Sigmoid colon (tissue), 6 donors: ENCODE measurements at regions not wholly inside any gene's neighbourhood (a gene's known extent, or its start where the extent isn't known, plus 50 kb on each side); places are given as distances from the start of the nearest gene placed in this dataset.

Source experiments
- DNase-seq: peaks from one replicate; pipeline ENCODE4 v3.0.0-alpha.2; 2019
- H3K27ac ChIP-seq, 4 donors: fragments of 200-600 bp; sonication (generic); one replicate each; pipeline ENCODE4 v1.5.1; 2016 to 2019; ENCODE audit warnings: mild to moderate bottlenecking in 1 of 4
- H3K27me3 ChIP-seq, 3 donors: fragments of 200-600 bp; sonication (generic); one replicate each; pipeline ENCODE4 v1.5.1; 2019; ENCODE audit warnings: mild to moderate bottlenecking in 1 of 3
- H3K36me3 ChIP-seq, 4 donors: fragments of 200-600 bp; sonication (generic); one replicate each; pipeline ENCODE4 v1.5.1; 2016 to 2019
- H3K4me1 ChIP-seq, 4 donors: fragments of 200-600 bp; sonication (generic); one replicate each; pipeline ENCODE4 v1.5.1; 2017 to 2019
- H3K4me3 ChIP-seq, 4 donors: fragments of 200-600 bp; sonication (generic); one replicate each; pipeline ENCODE4 v1.5.1; 2017 to 2019; ENCODE audit warnings: mild to moderate bottlenecking in 2 of 4, moderate library complexity in 1 of 4
- H3K9me3 ChIP-seq, 4 donors: fragments of 200-600 bp in 3 of 4; sonication (generic) in 3 of 4; one replicate each; pipeline versions ENCODE4 v1.5.1 to v1.6.1; 2013 to 2019
- CTCF ChIP-seq, 4 experiments: fragments of 450-650 bp in 3 of 4; fragments of 200-600 bp in 1 of 4; IDR thresholded peaks; one replicate each; pipeline ENCODE4 v1.5.1; 2016 to 2019; ENCODE audit warnings: antibody characterized with exemption in 4 of 4, mild to moderate bottlenecking in 3 of 4, moderate library complexity in 2 of 4
- EP300 ChIP-seq, 4 donors: sonication (generic); formaldehyde crosslinking; IDR thresholded peaks; one replicate each; pipeline ENCODE4 v1.6.1; 2017; ENCODE audit warnings: antibody characterized with exemption in 4 of 4
- POLR2A ChIP-seq, 2 donors: fragments of 450-650 bp; IDR thresholded peaks; one replicate each; pipeline ENCODE4 v1.6.1; 2016; ENCODE audit warnings: antibody characterized with exemption in 2 of 2, mild to moderate bottlenecking in 2 of 2, moderate library complexity in 2 of 2
- POLR2AphosphoS5 ChIP-seq, 4 donors: sonication (generic); formaldehyde crosslinking; IDR thresholded peaks; one replicate each; pipeline ENCODE4 v1.6.1; 2017; ENCODE audit warnings: antibody characterized with exemption in 4 of 4
- WGBS, 2 donors: extraction: QIAGEN DNeasy Blood & Tissue Kit; methylation state at CpG; one replicate each; pipeline ENCODE4 v1.1.7; 2013; 5-methylcytosine and 5-hydroxymethylcytosine counted together
- intact Hi-C: fragments of 100-400 bp; cut with DNase I; formaldehyde crosslinking; loops from one replicate; pipeline ENCODE4 v1.15.1; 2023
- donor health status: healthy with polysubstance abuse.
- donor health status: healthy.

- no peak overlapping the region for H3K27ac ChIP-seq
- H3K4me3 ChIP-seq, result no peak overlapping the region
- WGBS, 2 donors, result 94 to 95% methylated on average over 2 of the region's 2 CpGs
- H3K9me3 ChIP-seq, result no peaks in the 10 kb centered on the region
- no peak for DNase-seq
- no peaks in the 10 kb centered on the region for H3K4me1 ChIP-seq
- H3K27me3 ChIP-seq, result no peaks in the 10 kb centered on the region
- intact Hi-C loops, result no loop called here
- TF ChIP-seq EP300 (IDR thresholded peaks at IDR 0.05) (no peak), POLR2A (IDR thresholded peaks at IDR 0.05) (no peak), POLR2AphosphoS5 (IDR thresholded peaks at IDR 0.05) (no peak), CTCF (IDR thresholded peaks at IDR 0.05) (no peak)
- no peaks in the 10 kb centered on the region for H3K36me3 ChIP-seq
These were observed 522.4 kb upstream of the IGFBP7 start for GRCh38 chr4:57632564-57632963.

- whole genome bisulfite sequencing, 2 donors, result 85 to 93% methylated on average over 4 of the region's 4 CpGs
- Histone ChIP-seq H3K9me3 (no peaks in the 10 kb centered on the region), H3K27ac (no peak overlapping the region), H3K27me3 (no peaks in the 10 kb centered on the region), H3K4me3 (no peak overlapping the region), H3K4me1 (no peaks in the 10 kb centered on the region), H3K36me3 (no peaks in the 10 kb centered on the region)
- no peak for TF ChIP-seq EP300 (IDR thresholded peaks at IDR 0.05)
- no peak for TF ChIP-seq POLR2A (IDR thresholded peaks at IDR 0.05)
- no peak for TF ChIP-seq POLR2AphosphoS5 (IDR thresholded peaks at IDR 0.05)
- TF ChIP-seq CTCF (IDR thresholded peaks at IDR 0.05), result no peak
- intact Hi-C loops, result no loop called here
- DNase-seq, result no peak
These were observed 521.0 kb upstream of the IGFBP7 start for GRCh38 chr4:57631147-57631546.

DNA sequence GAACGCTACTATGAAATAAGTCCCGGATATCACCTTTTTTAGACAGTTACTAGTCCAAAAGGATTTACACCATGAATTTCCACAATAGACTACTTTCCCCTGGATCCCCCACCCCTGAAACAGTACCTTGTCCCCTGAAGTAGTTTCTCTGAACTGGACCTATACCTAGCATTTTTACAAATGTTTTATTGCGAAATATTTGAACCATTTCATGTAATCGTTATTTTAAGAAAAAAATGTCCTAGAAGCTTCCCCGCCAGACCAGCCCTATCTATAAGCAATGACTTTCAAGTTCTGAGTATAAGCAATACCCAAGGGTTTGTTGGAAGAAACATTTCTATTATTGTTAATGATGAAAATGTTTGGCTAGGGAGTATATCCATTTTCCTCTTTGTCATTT, 517.8 kb upstream of the IGFBP7 start:
- TF ChIP-seq POLR2AphosphoS5 (IDR thresholded peaks at IDR 0.05) (no peak), POLR2A (IDR thresholded peaks at IDR 0.05) (no peak)

DNA sequence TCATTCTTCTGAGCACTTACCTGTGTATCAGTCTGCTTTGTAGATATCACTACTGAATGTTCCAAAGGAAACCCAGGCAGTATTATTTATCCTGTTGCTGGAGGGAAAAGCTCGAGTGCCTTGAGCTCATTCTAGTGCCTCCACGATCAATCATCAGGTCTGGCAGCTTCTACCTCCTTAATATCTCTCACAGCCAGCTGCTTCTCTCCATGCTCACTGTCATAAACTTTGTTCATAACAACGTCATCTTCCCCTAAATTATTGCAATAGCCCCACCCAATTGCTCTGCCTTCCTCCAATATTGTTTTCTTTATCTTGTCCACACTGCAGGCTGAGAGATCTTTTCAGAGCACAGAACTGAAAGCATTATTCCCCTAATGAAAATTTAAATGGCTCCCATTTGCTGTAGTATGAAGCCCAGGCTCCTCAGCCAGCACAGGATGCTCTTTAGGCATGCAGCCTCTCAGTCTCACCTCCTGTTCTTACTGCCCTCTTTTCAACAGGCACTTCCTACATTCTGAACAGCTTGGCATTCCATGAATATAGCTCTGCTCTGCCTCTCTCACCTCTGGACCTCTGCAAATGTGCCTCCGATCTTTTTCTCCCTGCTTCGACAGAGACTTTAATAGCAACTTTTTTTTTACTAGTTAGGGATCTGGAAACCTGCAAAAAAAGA, 504.2 kb upstream of the IGFBP7 start:
- no peak for TF ChIP-seq POLR2A (IDR thresholded peaks at IDR 0.05)
- no peak for TF ChIP-seq EP300 (IDR thresholded peaks at IDR 0.05)
- no peak for TF ChIP-seq POLR2AphosphoS5 (IDR thresholded peaks at IDR 0.05)
- TF ChIP-seq CTCF (IDR thresholded peaks at IDR 0.05), result no peak
- Histone ChIP-seq H3K4me1 (no peaks in the 10 kb centered on the region), H3K4me3 (no peak overlapping the region), H3K27ac (no peak overlapping the region), H3K9me3 (no peaks in the 10 kb centered on the region), H3K36me3 (no peaks in the 10 kb centered on the region), H3K27me3 (no peaks in the 10 kb centered on the region)
- intact Hi-C loops, result no loop called here
- WGBS, 2 donors, result 34 to 50% methylated on average over 5 of the region's 5 CpGs
- no peak for DNase-seq

More for the DNA sequence above, 517.8 kb upstream of the IGFBP7 start:
- H3K27ac ChIP-seq, result no peak overlapping the region
- no peaks in the 10 kb centered on the region for H3K27me3 ChIP-seq
- intact Hi-C loops, result no loop called here
- H3K9me3 ChIP-seq, result peaks cover 0 to 3% (median 0%) of the 10 kb centered on the region in 4 donors
- 94 to 95% methylated on average over 5 of the region's 5 CpGs for whole genome bisulfite sequencing, 2 donors
- no peak for DNase-seq
- H3K4me3 ChIP-seq, result no peak overlapping the region
- no peaks in the 10 kb centered on the region for H3K4me1 ChIP-seq
- H3K36me3 ChIP-seq, result no peaks in the 10 kb centered on the region

GRCh38 chr4:57612279-57612678, 502.1 kb upstream of the IGFBP7 start:
- WGBS, 2 donors, result 16 to 56% methylated on average over 2 of the region's 2 CpGs
- Histone ChIP-seq H3K4me3 (no peak overlapping the region), H3K36me3 (no peaks in the 10 kb centered on the region), H3K9me3 (no peaks in the 10 kb centered on the region), H3K27me3 (no peaks in the 10 kb centered on the region), H3K27ac (no peak overlapping the region), H3K4me1 (peaks cover 0 to 9% (median 5%) of the 10 kb centered on the region in 4 donors)
- TF ChIP-seq POLR2A (IDR thresholded peaks at IDR 0.05), result no peak
- no peak for TF ChIP-seq CTCF (IDR thresholded peaks at IDR 0.05)
- TF ChIP-seq EP300 (IDR thresholded peaks at IDR 0.05), result no peak
- no peak for TF ChIP-seq POLR2AphosphoS5 (IDR thresholded peaks at IDR 0.05)
- DNase-seq, result no peak
- intact Hi-C loops, result no loop called here
